DND-41 (cell line): ENCODE measurements at regions not wholly inside any gene's neighbourhood (a gene's known extent, or its start where the extent isn't known, plus 50 kb on each side); places are given as distances from the start of the nearest gene placed in this dataset.

Experiments used
- ATAC-seq: fragments of 200-7000 bp; cut with Tn5 transposase; 3 replicates; pipeline ENCODE4 v1.9.1; 2021; ENCODE audit warnings: low read depth; ENCODE audit not compliant: insufficient read depth
- DNase-seq: peaks from one replicate; pipeline ENCODE4 v3.0.0-alpha.2; 2020
- H2AFZ ChIP-seq: 2 replicates; pipeline ENCODE4 v1.6.0; 2012; ENCODE audit warnings: low read depth, low read length
- H3K27ac ChIP-seq: 2 replicates; pipeline ENCODE4 v1.5.1; 2012; ENCODE audit warnings: low read length, inconsistent platforms
- H3K27me3 ChIP-seq: fragments of 200-600 bp; sonication (generic); 2 replicates; pipeline ENCODE4 v1.6.0; 2012; ENCODE audit warnings: low read length, mild to moderate bottlenecking, inconsistent platforms; ENCODE audit not compliant: insufficient read depth, poor library complexity
- H3K36me3 ChIP-seq: 2 replicates; pipeline ENCODE4 v1.5.1; 2012; ENCODE audit warnings: low read length, inconsistent platforms; ENCODE audit not compliant: insufficient read depth
- H3K4me1 ChIP-seq: 2 replicates; pipeline ENCODE4 v1.5.1; 2012; ENCODE audit warnings: mild to moderate bottlenecking, low read length; ENCODE audit not compliant: insufficient read depth
- H3K4me2 ChIP-seq: 2 replicates; pipeline ENCODE4 v1.6.0; 2012; ENCODE audit warnings: mild to moderate bottlenecking, moderate library complexity, low read length, inconsistent platforms; ENCODE audit not compliant: insufficient read depth
- H3K4me3 ChIP-seq, 2 experiments: fragments of 200-600 bp in 1 of 2; shearing (Covaris generic) in 1 of 2; 2 replicates each; pipeline ENCODE4 v1.5.1; 2012 to 2016; ENCODE audit warnings: inconsistent platforms in 2 of 2, low read length in 2 of 2, mild to moderate bottlenecking in 2 of 2, low read depth in 1 of 2, moderate library complexity in 1 of 2
- H3K79me2 ChIP-seq: 2 replicates; pipeline ENCODE4 v1.6.0; 2012; ENCODE audit warnings: low read length, inconsistent platforms; ENCODE audit not compliant: insufficient read depth
- H3K9ac ChIP-seq: 2 replicates; pipeline ENCODE4 v1.6.0; 2012; ENCODE audit warnings: low read depth, mild to moderate bottlenecking, inconsistent platforms, low read length, moderate library complexity
- H3K9me3 ChIP-seq: 2 replicates; pipeline ENCODE4 v1.5.1; 2012; ENCODE audit warnings: low read length, moderate library complexity, mild to moderate bottlenecking, inconsistent platforms; ENCODE audit not compliant: insufficient read depth, severe bottlenecking
- H4K20me1 ChIP-seq: 2 replicates; pipeline ENCODE4 v1.6.0; 2012; ENCODE audit warnings: low read length; ENCODE audit not compliant: insufficient read depth
- CTCF ChIP-seq: IDR thresholded peaks from 2 replicates; pipeline ENCODE4 v1.5.1; 2012; ENCODE audit warnings: borderline replicate concordance, low read length, moderate library complexity, mild to moderate bottlenecking; ENCODE audit not compliant: poor library complexity, severe bottlenecking; ENCODE audit errors: extremely low read depth
- EZH2 ChIP-seq: IDR thresholded peaks from 3 replicates; pipeline ENCODE4 v1.6.1; 2012; ENCODE audit warnings: borderline replicate concordance, low read depth, mild to moderate bottlenecking, moderate library complexity, low read length, inconsistent platforms; ENCODE audit not compliant: severe bottlenecking

- ATAC-seq (no peak), DNase-seq (no peak)
- no peaks in the 10 kb centered on the region for H3K79me2 ChIP-seq
- no peaks in the 10 kb centered on the region for H3K36me3 ChIP-seq
- H2AFZ ChIP-seq, result no peak overlapping the region
- no peak overlapping the region for H3K27ac ChIP-seq
- no peaks in the 10 kb centered on the region for H3K4me1 ChIP-seq
- no peak overlapping the region for H3K9ac ChIP-seq
- no peak overlapping the region for H3K4me3 ChIP-seq
- TF ChIP-seq EZH2 (no peak), CTCF (no peak)
- no peak overlapping the region for H3K4me2 ChIP-seq
- H4K20me1 ChIP-seq, result no peaks in the 10 kb centered on the region
- no peaks in the 10 kb centered on the region for H3K27me3 ChIP-seq
- no peaks in the 10 kb centered on the region for H3K9me3 ChIP-seq
Measured at GRCh38 chr4:124329134-124329533, 383.4 kb downstream of the ANKRD50 start.

GRCh38 chr4:124330045-124330444 is 382.5 kb downstream of the ANKRD50 start:
- DNase-seq, result no peak
- no peak for TF ChIP-seq EZH2
- no peak overlapping the region for H3K9ac ChIP-seq

GRCh38 chr4:124331781-124332180 is 380.8 kb downstream of the ANKRD50 start:
- Histone ChIP-seq H3K4me2 (no peak overlapping the region), H3K27ac (no peak overlapping the region)

More at GRCh38 chr4:124330045-124330444, 382.5 kb downstream of the ANKRD50 start:
- Histone ChIP-seq H3K9me3 (no peaks in the 10 kb centered on the region), H3K27ac (no peak overlapping the region), H2AFZ (no peak overlapping the region), H4K20me1 (no peaks in the 10 kb centered on the region), H3K79me2 (no peaks in the 10 kb centered on the region), H3K36me3 (no peaks in the 10 kb centered on the region), H3K4me3 (no peak overlapping the region), H3K27me3 (no peaks in the 10 kb centered on the region), H3K4me1 (no peaks in the 10 kb centered on the region), H3K4me2 (no peak overlapping the region)
- no peak for ATAC-seq

GRCh38 chr4:124333466-124333865 is 379.1 kb downstream of the ANKRD50 start:
- Histone ChIP-seq H3K36me3 (no peaks in the 10 kb centered on the region), H3K27me3 (no peaks in the 10 kb centered on the region), H3K27ac (no peak overlapping the region), H3K4me2 (no peak overlapping the region), H3K9ac (no peak overlapping the region), H2AFZ (no peak overlapping the region), H3K4me1 (no peaks in the 10 kb centered on the region), H3K79me2 (no peaks in the 10 kb centered on the region), H4K20me1 (no peaks in the 10 kb centered on the region), H3K9me3 (no peaks in the 10 kb centered on the region), H3K4me3 (no peak overlapping the region)
- ATAC-seq (no peak), DNase-seq (no peak)
- TF ChIP-seq CTCF (no peak), EZH2 (no peak)

More at GRCh38 chr4:124331781-124332180, 380.8 kb downstream of the ANKRD50 start:
- Histone ChIP-seq H2AFZ (no peak overlapping the region), H3K9ac (no peak overlapping the region), H3K9me3 (no peaks in the 10 kb centered on the region), H3K4me1 (no peaks in the 10 kb centered on the region), H3K27me3 (no peaks in the 10 kb centered on the region), H3K36me3 (no peaks in the 10 kb centered on the region), H3K4me3 (no peak overlapping the region), H3K79me2 (no peaks in the 10 kb centered on the region), H4K20me1 (no peaks in the 10 kb centered on the region)
- TF ChIP-seq EZH2 (no peak), CTCF (no peak)
- DNase-seq, result no peak
- no peak for ATAC-seq
